K562 (cell line): ENCODE measurements at regions not wholly inside any gene's neighbourhood (a gene's known extent, or its start where the extent isn't known, plus 50 kb on each side); places are given as distances from the start of the nearest gene placed in this dataset.

ENCODE experiments used
- BHLHE40 ChIP-seq: IDR thresholded peaks from 2 replicates; pipeline ENCODE4 v1.6.1; 2011; ENCODE audit warnings: low read length, improper control_type of control experiment
- EP300 ChIP-seq: IDR thresholded peaks from 2 replicates; pipeline ENCODE4 v1.6.1; 2012; ENCODE audit warnings: low read length, improper control_type of control experiment
- NR3C1 ChIP-seq: sonication (generic); formaldehyde crosslinking; IDR thresholded peaks from 2 replicates; pipeline ENCODE4 v1.8.1; 2022; ENCODE audit warnings: missing genetic modification reagents
- PCBP2 ChIP-seq: fragments of 200-400 bp; formaldehyde crosslinking; IDR thresholded peaks from 2 replicates; pipeline ENCODE4 v1.6.1; 2018; ENCODE audit warnings: low read length, low read depth, mild to moderate bottlenecking, moderate library complexity; ENCODE audit not compliant: poor library complexity, severe bottlenecking
- POLR2A ChIP-seq: fragments of 450-650 bp; conservative IDR thresholded peaks from 2 replicates; pipeline ENCODE4 v1.6.1; 2016
- RAD21 ChIP-seq, 2 experiments: fragments of 250-450 bp in 1 of 2; fragments of 450-650 bp in 1 of 2; sonication (Bioruptor Pico) in 1 of 2; formaldehyde crosslinking in 1 of 2; IDR thresholded peaks in 1 of 2; conservative IDR thresholded peaks in 1 of 2; 2 replicates each; pipeline versions ENCODE4 v1.4.0 to v1.8.0; 2020 to 2022; ENCODE audit warnings: mild to moderate bottlenecking in 2 of 2, moderate library complexity in 1 of 2
- ZBTB40 ChIP-seq, 2 experiments: fragments of 450-650 bp in 1 of 2; sonication (generic) in 1 of 2; formaldehyde crosslinking in 1 of 2; IDR thresholded peaks; 2 replicates each; pipeline versions ENCODE4 v1.7.1 to v1.9.0; 2016 to 2022; ENCODE audit warnings: inconsistent platforms in 1 of 2, mild to moderate bottlenecking in 1 of 2, missing genetic modification reagents in 1 of 2
- TF ChIP-seq, protein P1 (sequence below): fragments of 250-450 bp; sonication (Bioruptor Pico); IDR thresholded peaks from 2 replicates; pipeline ENCODE4 v1.8.0; 2021; ENCODE audit warnings: moderate library complexity, mild to moderate bottlenecking, inconsistent platforms
- TF ChIP-seq, protein P2 (sequence below): sonication (generic); formaldehyde crosslinking; IDR thresholded peaks from 2 replicates; pipeline ENCODE4 v1.8.0; 2022; ENCODE audit warnings: mild to moderate bottlenecking, low read depth, missing genetic modification reagents
- TF ChIP-seq, protein P3 (sequence below): sonication (generic); formaldehyde crosslinking; IDR thresholded peaks from 2 replicates; pipeline ENCODE4 v1.5.0; 2020; ENCODE audit warnings: missing genetic modification reagents

- TF ChIP-seq, protein P1, sequence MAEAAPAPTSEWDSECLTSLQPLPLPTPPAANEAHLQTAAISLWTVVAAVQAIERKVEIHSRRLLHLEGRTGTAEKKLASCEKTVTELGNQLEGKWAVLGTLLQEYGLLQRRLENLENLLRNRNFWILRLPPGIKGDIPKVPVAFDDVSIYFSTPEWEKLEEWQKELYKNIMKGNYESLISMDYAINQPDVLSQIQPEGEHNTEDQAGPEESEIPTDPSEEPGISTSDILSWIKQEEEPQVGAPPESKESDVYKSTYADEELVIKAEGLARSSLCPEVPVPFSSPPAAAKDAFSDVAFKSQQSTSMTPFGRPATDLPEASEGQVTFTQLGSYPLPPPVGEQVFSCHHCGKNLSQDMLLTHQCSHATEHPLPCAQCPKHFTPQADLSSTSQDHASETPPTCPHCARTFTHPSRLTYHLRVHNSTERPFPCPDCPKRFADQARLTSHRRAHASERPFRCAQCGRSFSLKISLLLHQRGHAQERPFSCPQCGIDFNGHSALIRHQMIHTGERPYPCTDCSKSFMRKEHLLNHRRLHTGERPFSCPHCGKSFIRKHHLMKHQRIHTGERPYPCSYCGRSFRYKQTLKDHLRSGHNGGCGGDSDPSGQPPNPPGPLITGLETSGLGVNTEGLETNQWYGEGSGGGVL (CRISPR knock-in tag), result no peak
- TF ChIP-seq, protein P2, sequence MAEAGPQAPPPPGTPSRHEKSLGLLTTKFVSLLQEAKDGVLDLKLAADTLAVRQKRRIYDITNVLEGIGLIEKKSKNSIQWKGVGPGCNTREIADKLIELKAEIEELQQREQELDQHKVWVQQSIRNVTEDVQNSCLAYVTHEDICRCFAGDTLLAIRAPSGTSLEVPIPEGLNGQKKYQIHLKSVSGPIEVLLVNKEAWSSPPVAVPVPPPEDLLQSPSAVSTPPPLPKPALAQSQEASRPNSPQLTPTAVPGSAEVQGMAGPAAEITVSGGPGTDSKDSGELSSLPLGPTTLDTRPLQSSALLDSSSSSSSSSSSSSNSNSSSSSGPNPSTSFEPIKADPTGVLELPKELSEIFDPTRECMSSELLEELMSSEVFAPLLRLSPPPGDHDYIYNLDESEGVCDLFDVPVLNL, result no peak
- TF ChIP-seq BHLHE40 (no peak), NR3C1 (no peak), ZBTB40 (IDR thresholded peaks at IDR 0.05) (no peak), ZBTB40 (CRISPR knock-in tag; IDR thresholded peaks at IDR 0.05) (no peak), PCBP2 (no peak), EP300 (no peak), RAD21 (CRISPR knock-in tag; conservative IDR thresholded peaks at IDR 0.05 in 1 of 2, IDR thresholded peaks at IDR 0.05 in 1 of 2) (no peak), POLR2A (no peak)
- TF ChIP-seq, protein P3, sequence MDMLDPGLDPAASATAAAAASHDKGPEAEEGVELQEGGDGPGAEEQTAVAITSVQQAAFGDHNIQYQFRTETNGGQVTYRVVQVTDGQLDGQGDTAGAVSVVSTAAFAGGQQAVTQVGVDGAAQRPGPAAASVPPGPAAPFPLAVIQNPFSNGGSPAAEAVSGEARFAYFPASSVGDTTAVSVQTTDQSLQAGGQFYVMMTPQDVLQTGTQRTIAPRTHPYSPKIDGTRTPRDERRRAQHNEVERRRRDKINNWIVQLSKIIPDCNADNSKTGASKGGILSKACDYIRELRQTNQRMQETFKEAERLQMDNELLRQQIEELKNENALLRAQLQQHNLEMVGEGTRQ, result no peak
Measured at GRCh38 chr2:226286916-226287315, 512.7 kb downstream of the IRS1 start.
